Keratinocyte (primary cell): ENCODE measurements at regions not wholly inside any gene's neighbourhood (a gene's known extent, or its start where the extent isn't known, plus 50 kb on each side); places are given as distances from the start of the nearest gene placed in this dataset.

Experiments used
- CTCF ChIP-seq, 3 experiments: IDR thresholded peaks in 1 of 3; conservative IDR thresholded peaks in 1 of 3; optimal IDR thresholded peaks in 1 of 3; 2 replicates in 2 of 3; 3 replicates in 1 of 3; pipeline versions ENCODE3 to v1.5.1; 2011; ENCODE audit warnings: low read length in 3 of 3, mild to moderate bottlenecking in 3 of 3, moderate library complexity in 2 of 3, control low read depth in 1 of 3, inconsistent platforms in 1 of 3; ENCODE audit not compliant: insufficient read depth in 2 of 3; ENCODE audit errors: extremely low read depth in 1 of 3
- EZH2 ChIP-seq: IDR thresholded peaks from one replicate; pipeline ENCODE4 v1.6.1; 2012; ENCODE audit warnings: inconsistent platforms, mild to moderate bottlenecking, low read length, moderate library complexity

GRCh38 chr1:188594542-188595235 is 1765.9 kb downstream of the PLA2G4A start:
- no peak for TF ChIP-seq EZH2
- no peak for TF ChIP-seq CTCF (optimal IDR thresholded peaks at IDR 0.05 in 1 of 3, IDR thresholded peaks at IDR 0.05 in 1 of 3, conservative IDR thresholded peaks at IDR 0.05 in 1 of 3; ENCODE audit: extremely low read depth in 1 of 3, insufficient read depth in 2 of 3, low read length in 3 of 3)
